OCI-LY1 (cell line): ENCODE measurements at regions not wholly inside any gene's neighbourhood (a gene's known extent, or its start where the extent isn't known, plus 50 kb on each side); places are given as distances from the start of the nearest gene placed in this dataset.

ENCODE experiments used
- H2AFZ ChIP-seq: fragments of 200-600 bp; sonication (generic), shearing (Covaris generic); 2 replicates; pipeline ENCODE4 v1.6.0; 2014; ENCODE audit warnings: antibody characterized with exemption, mild to moderate bottlenecking, low read length
- H3F3A ChIP-seq: fragments of 200-600 bp; sonication (generic), shearing (Covaris generic); 2 replicates; pipeline ENCODE4 v1.6.0; 2014; ENCODE audit warnings: mild to moderate bottlenecking, antibody characterized with exemption, low read length, moderate library complexity; ENCODE audit not compliant: insufficient read depth
- H3K27ac ChIP-seq: fragments of 200-600 bp; sonication (generic); 2 replicates; pipeline ENCODE4 v1.5.1; 2014; ENCODE audit warnings: low read length, mixed run types, mild to moderate bottlenecking, low read depth; ENCODE audit not compliant: poor library complexity, severe bottlenecking
- H3K27me3 ChIP-seq: fragments of 200-600 bp; sonication (generic); 2 replicates; pipeline ENCODE4 v1.6.0; 2014; ENCODE audit warnings: antibody characterized with exemption, mild to moderate bottlenecking, low read length, moderate library complexity; ENCODE audit not compliant: insufficient read depth
- H3K36me3 ChIP-seq: fragments of 200-600 bp; sonication (generic); 2 replicates; pipeline ENCODE4 v1.6.1; 2014; ENCODE audit warnings: mild to moderate bottlenecking, antibody characterized with exemption, low read length, moderate library complexity, mixed read lengths; ENCODE audit not compliant: insufficient read depth
- H3K4me1 ChIP-seq: fragments of 200-600 bp; sonication (generic); 2 replicates; pipeline ENCODE4 v1.5.1; 2014; ENCODE audit warnings: mild to moderate bottlenecking, low read length, moderate library complexity; ENCODE audit not compliant: insufficient read depth, severe bottlenecking
- H3K4me2 ChIP-seq: fragments of 200-600 bp; sonication (generic), shearing (Covaris generic); 2 replicates; pipeline ENCODE4 v1.6.1; 2014; ENCODE audit warnings: low read length
- H3K4me3 ChIP-seq: fragments of 200-600 bp; sonication (generic); 2 replicates; pipeline ENCODE4 v1.5.1; 2014; ENCODE audit warnings: low read length, low read depth, mild to moderate bottlenecking, mixed read lengths; ENCODE audit not compliant: poor library complexity, severe bottlenecking
- H3K79me2 ChIP-seq: fragments of 200-600 bp; shearing (Covaris generic); 2 replicates; pipeline ENCODE4 v1.6.1; 2016; ENCODE audit warnings: mixed run types, low read length, mixed read lengths; ENCODE audit not compliant: insufficient read depth
- H3K9ac ChIP-seq: fragments of 200-600 bp; sonication (generic), shearing (Covaris generic); 2 replicates; pipeline ENCODE4 v1.6.1; 2014; ENCODE audit warnings: mild to moderate bottlenecking, low read length, mixed read lengths
- H3K9me2 ChIP-seq: fragments of 200-600 bp; sonication (generic), shearing (Covaris generic); 2 replicates; pipeline ENCODE4 v1.6.1; 2014; ENCODE audit warnings: low read depth, mild to moderate bottlenecking, low read length, mixed read lengths
- H3K9me3 ChIP-seq: fragments of 200-600 bp; shearing (Covaris generic); 2 replicates; pipeline ENCODE4 v1.6.1; 2014; ENCODE audit warnings: low read length, mixed read lengths
- H4K20me1 ChIP-seq: fragments of 200-600 bp; sonication (generic), shearing (Covaris generic); 2 replicates; pipeline ENCODE4 v1.6.0; 2016; ENCODE audit warnings: mild to moderate bottlenecking, low read length; ENCODE audit not compliant: insufficient read depth
- CTCF ChIP-seq: fragments of 200-600 bp; sonication (generic), shearing (Covaris generic); IDR thresholded peaks from 2 replicates; pipeline ENCODE4 v1.5.1; 2017; ENCODE audit warnings: mild to moderate bottlenecking, antibody characterized with exemption, low read length, moderate library complexity, mixed read lengths
- EZH2 ChIP-seq: fragments of 200-600 bp; sonication (generic), shearing (Covaris generic); IDR thresholded peaks from 2 replicates; pipeline ENCODE4 v1.8.0; 2017; ENCODE audit warnings: borderline replicate concordance, mixed run types, mild to moderate bottlenecking, antibody characterized with exemption, low read length, moderate library complexity, mixed read lengths

GRCh38 chr11:87575088-87575487 lies 537.4 kb downstream of the TMEM135 start:
- H3K4me2 ChIP-seq, result no peak overlapping the region
- H3K36me3 ChIP-seq, result no peaks in the 10 kb centered on the region
- no peaks in the 10 kb centered on the region for H4K20me1 ChIP-seq
- TF ChIP-seq EZH2 (no peak), CTCF (no peak)
- no peaks in the 10 kb centered on the region for H3K4me1 ChIP-seq
- H3K9me2 ChIP-seq, result no peaks in the 10 kb centered on the region
- H3K79me2 ChIP-seq, result no peaks in the 10 kb centered on the region
- H3K4me3 ChIP-seq, result no peak overlapping the region
- H3K27ac ChIP-seq, result no peak overlapping the region
- no peaks in the 10 kb centered on the region for H3F3A ChIP-seq
- H3K9ac ChIP-seq, result no peak overlapping the region
- no peaks in the 10 kb centered on the region for H3K9me3 ChIP-seq
- no peak overlapping the region for H2AFZ ChIP-seq
- no peaks in the 10 kb centered on the region for H3K27me3 ChIP-seq

- Histone ChIP-seq H3K36me3 (no peaks in the 10 kb centered on the region), H3K4me2 (no peak overlapping the region), H3K9me3 (no peaks in the 10 kb centered on the region), H3K27me3 (no peaks in the 10 kb centered on the region), H4K20me1 (no peaks in the 10 kb centered on the region), H3K4me1 (no peaks in the 10 kb centered on the region), H3K4me3 (no peak overlapping the region), H3K79me2 (no peaks in the 10 kb centered on the region), H2AFZ (no peak overlapping the region), H3K27ac (no peak overlapping the region), H3F3A (no peaks in the 10 kb centered on the region), H3K9me2 (no peaks in the 10 kb centered on the region), H3K9ac (no peak overlapping the region)
- TF ChIP-seq EZH2 (no peak), CTCF (no peak)
Observed at GRCh38 chr11:87574193-87574592, 536.5 kb downstream of the TMEM135 start.

GRCh38 chr11:87573708-87574107 lies 536.0 kb downstream of the TMEM135 start:
- no peak for TF ChIP-seq CTCF
- TF ChIP-seq EZH2, result no peak
- Histone ChIP-seq H3K9ac (no peak overlapping the region), H3K79me2 (no peaks in the 10 kb centered on the region), H2AFZ (no peak overlapping the region), H3K4me1 (no peaks in the 10 kb centered on the region), H3K4me3 (no peak overlapping the region), H3K4me2 (no peak overlapping the region), H3F3A (no peaks in the 10 kb centered on the region), H3K36me3 (no peaks in the 10 kb centered on the region), H3K27ac (no peak overlapping the region), H3K9me2 (no peaks in the 10 kb centered on the region), H3K27me3 (no peaks in the 10 kb centered on the region), H3K9me3 (no peaks in the 10 kb centered on the region), H4K20me1 (no peaks in the 10 kb centered on the region)
